HEK293T (cell line): ENCODE measurements at regions not wholly inside any gene's neighbourhood (a gene's known extent, or its start where the extent isn't known, plus 50 kb on each side); places are given as distances from the start of the nearest gene placed in this dataset.

ENCODE experiments used
- CTCF ChIA-PET: fragments of 350-600 bp; formaldehyde crosslinking; extraction: SDS; loops from one replicate; lab custom pipeline; 2021; ENCODE audit warnings: antibody characterized with exemption, inconsistent platforms; lab: Yijun Ruan, JAX
- POLR2A ChIA-PET: fragments of 350-600 bp; formaldehyde crosslinking; extraction: SDS; loops from one replicate; lab custom pipeline; 2020; ENCODE audit warnings: antibody characterized with exemption, inconsistent platforms; lab: Yijun Ruan, JAX
- DNase-seq: peaks from one replicate; pipeline ENCODE4 v3.0.0; 2012; ENCODE audit warnings: mixed read lengths; ENCODE audit errors: extremely low spot score
- ARNT ChIP-seq: fragments of 450-650 bp; IDR thresholded peaks from 2 replicates; pipeline ENCODE4 v1.6.1; 2017; ENCODE audit warnings: mild to moderate bottlenecking
- BHLHE40 ChIP-seq: fragments of 450-650 bp; IDR thresholded peaks from 2 replicates; pipeline ENCODE4 v1.6.1; 2016; ENCODE audit warnings: mild to moderate bottlenecking, moderate library complexity, borderline replicate concordance
- CTBP1 ChIP-seq: fragments of 450-650 bp; IDR thresholded peaks from 2 replicates; pipeline ENCODE4 v1.6.1; 2016; ENCODE audit warnings: borderline replicate concordance
- ELF4 ChIP-seq: fragments of 450-650 bp; IDR thresholded peaks from 2 replicates; pipeline ENCODE4 v1.6.1; 2017; ENCODE audit warnings: antibody characterized with exemption
- FOXA1 ChIP-seq: fragments of 450-650 bp; IDR thresholded peaks from 2 replicates; pipeline ENCODE4 v1.6.1; 2016; ENCODE audit warnings: mild to moderate bottlenecking
- FOXK2 ChIP-seq: fragments of 450-650 bp; IDR thresholded peaks from 2 replicates; pipeline ENCODE4 v1.6.1; 2016; ENCODE audit warnings: mild to moderate bottlenecking
- FOXM1 ChIP-seq: fragments of 450-650 bp; IDR thresholded peaks from 2 replicates; pipeline ENCODE4 v1.6.1; 2017; ENCODE audit warnings: mild to moderate bottlenecking, borderline replicate concordance
- HDGF ChIP-seq: fragments of 450-650 bp; IDR thresholded peaks from 2 replicates; pipeline ENCODE4 v1.6.1; 2017; ENCODE audit warnings: antibody characterized with exemption, borderline replicate concordance
- L3MBTL2 ChIP-seq: fragments of 450-650 bp; conservative IDR thresholded peaks from 2 replicates; pipeline ENCODE4 v1.6.1; 2016; ENCODE audit warnings: mild to moderate bottlenecking
- LEF1 ChIP-seq: fragments of 450-650 bp; IDR thresholded peaks from 2 replicates; pipeline ENCODE4 v1.6.1; 2017; ENCODE audit warnings: mild to moderate bottlenecking, borderline replicate concordance
- NFRKB ChIP-seq: fragments of 450-650 bp; IDR thresholded peaks from 2 replicates; pipeline ENCODE4 v1.6.1; 2016; ENCODE audit warnings: mild to moderate bottlenecking, moderate library complexity
- SP1 ChIP-seq: fragments of 450-650 bp; IDR thresholded peaks from 2 replicates; pipeline ENCODE4 v1.6.1; 2017
- SUZ12 ChIP-seq: fragments of 450-650 bp; IDR thresholded peaks from 2 replicates; pipeline ENCODE4 v1.6.1; 2016; ENCODE audit warnings: mild to moderate bottlenecking
- TARDBP ChIP-seq: fragments of 450-650 bp; IDR thresholded peaks from 2 replicates; pipeline ENCODE4 v1.6.1; 2016
- ZNF384 ChIP-seq: fragments of 450-650 bp; IDR thresholded peaks from 2 replicates; pipeline ENCODE4 v1.6.1; 2016
- TF ChIP-seq, protein P1 (sequence below): fragments of 450-650 bp; IDR thresholded peaks from 2 replicates; pipeline ENCODE4 v1.6.1; 2016

DNA sequence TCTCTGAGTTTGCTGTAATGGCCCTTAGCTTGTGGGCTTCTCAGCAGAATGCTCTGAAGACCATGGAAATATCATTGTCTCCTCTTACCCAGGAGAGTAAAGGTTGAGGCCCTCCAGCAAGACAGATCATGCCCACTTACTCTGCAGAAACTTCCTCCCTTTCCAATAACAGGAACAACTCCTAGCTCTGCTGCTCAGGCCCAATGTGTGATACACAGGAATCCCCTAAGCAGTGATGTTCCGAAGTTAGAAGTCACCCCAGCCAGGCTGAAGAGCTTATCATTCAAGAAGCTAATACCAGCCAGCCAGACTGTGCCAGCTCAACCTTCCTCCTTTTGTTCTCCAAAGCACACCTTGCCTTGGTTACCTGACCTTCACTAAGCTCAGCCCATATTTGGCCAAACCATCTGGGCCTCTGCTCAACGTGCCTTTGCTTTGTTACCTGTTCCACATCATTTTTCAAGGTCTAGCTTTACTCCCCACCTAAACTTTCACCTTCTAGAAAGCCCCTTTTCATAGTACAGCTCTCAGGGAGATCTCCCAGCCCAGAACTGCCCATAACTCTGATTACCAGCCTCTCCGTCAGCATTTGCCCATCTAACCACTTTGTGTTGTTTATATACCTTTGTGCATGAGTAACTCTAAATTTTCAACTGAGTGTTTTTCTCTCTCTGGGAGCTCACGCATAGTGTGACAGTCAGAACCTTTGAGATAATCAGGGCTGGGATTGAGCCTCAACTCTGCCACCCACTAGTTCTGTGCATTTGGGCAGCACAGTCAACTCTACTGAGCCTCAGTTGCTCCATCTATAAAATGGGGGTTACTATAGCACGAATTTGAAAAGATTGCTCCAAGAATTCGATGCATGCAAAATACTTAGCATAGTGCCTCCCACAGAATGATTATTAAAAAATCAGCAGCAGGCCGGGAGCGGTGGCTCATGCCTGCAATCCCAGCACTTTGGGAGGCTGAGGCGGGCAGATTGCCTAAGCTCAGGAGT, 107.6 kb upstream of the CPEB4 start:
- no peak for DNase-seq
- CTCF ChIA-PET, result no interaction called here
- POLR2A ChIA-PET, result interaction anchor here (0.7 to 1.2 kb wide), 2 partner anchors 9 to 25 kb away, joined by 3 read pairs; no protein-coding TSS in a partner anchor
- TF ChIP-seq L3MBTL2, result no peak

DNA sequence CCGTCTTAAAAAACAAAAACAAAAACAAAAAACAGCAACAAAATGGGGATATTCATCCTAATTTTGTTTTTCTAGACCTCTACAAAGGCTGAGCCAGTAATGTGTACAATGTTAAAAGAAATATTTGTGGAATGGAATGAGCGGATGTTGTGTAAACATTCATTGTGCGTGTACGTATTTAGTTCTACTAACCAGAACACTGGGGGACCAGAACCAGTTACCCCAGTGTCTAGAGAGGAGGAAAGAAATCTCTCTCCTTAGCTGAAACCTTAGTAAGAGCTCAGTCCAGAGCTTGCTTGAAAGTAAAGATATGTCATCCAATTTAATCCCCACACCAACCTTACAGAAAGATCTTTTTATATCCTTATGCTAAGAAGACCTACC, 106.7 kb upstream of the CPEB4 start:
- no peak for TF ChIP-seq LEF1
- TF ChIP-seq SUZ12, result no peak
- TF ChIP-seq, protein P1, sequence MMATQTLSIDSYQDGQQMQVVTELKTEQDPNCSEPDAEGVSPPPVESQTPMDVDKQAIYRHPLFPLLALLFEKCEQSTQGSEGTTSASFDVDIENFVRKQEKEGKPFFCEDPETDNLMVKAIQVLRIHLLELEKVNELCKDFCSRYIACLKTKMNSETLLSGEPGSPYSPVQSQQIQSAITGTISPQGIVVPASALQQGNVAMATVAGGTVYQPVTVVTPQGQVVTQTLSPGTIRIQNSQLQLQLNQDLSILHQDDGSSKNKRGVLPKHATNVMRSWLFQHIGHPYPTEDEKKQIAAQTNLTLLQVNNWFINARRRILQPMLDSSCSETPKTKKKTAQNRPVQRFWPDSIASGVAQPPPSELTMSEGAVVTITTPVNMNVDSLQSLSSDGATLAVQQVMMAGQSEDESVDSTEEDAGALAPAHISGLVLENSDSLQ, result no peak
- no peak for TF ChIP-seq ELF4
- TF ChIP-seq NFRKB, result no peak
- no peak for TF ChIP-seq TARDBP
- no peak for TF ChIP-seq ZNF384
- TF ChIP-seq ARNT, result no peak
- TF ChIP-seq CTBP1, result no peak
- no peak for TF ChIP-seq FOXK2
- TF ChIP-seq FOXA1, result no peak
- TF ChIP-seq BHLHE40, result no peak
- no peak for TF ChIP-seq FOXM1
- no peak for TF ChIP-seq L3MBTL2
- no peak for TF ChIP-seq SP1
- ChIA-PET POLR2A (interaction anchor here (0.7 kb wide), 1 partner anchor 24 kb away, joined by 3 read pairs; no protein-coding TSS in a partner anchor), CTCF (no interaction called here)
- DNase-seq, result no peak

DNA sequence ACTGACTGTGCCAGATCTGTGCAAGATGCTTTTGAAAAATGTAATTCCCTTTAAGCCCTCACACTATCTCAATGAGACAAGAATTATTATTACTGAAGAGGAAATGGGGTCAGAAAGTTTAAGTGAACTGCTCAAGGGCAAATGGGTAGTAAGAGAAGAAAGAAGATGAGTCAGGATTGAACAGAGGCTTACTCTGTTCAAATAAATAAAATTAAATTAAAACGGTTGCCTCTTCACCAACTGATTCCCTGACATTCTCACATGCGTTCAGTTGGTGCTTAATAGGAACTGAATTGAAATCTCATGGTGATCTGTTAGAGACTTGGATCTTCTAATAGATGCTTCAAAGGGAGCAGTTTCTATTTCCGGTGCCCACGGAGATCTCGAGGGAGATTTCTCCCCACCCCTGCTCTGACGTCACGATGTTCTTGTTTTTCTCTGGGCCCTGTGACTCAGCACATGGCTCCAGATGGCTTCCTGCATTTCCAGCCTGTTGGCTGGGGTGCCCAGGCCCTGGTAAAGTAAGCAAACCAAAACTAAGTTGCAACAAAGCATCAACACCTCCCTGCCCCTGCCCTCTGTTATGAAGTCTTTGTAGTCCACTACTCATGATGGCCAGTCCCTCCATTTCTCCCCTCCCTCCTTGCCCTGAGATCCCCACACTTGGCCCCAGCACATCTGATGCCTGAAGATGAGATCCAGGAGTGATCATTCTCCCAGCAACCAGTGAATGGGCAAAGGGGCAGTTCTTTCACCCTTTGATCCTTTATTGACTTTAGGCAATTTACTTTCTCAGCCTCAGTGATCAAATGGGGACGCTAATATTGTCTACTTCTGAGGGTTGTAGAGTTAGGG, 106.1 kb upstream of the CPEB4 start:
- ChIA-PET CTCF (no interaction called here), POLR2A (no interaction called here)
- TF ChIP-seq FOXA1 (peak; percentile 10; the same call in 1 of the 2 replicates), FOXK2 (no peak)
- no peak for DNase-seq

DNA sequence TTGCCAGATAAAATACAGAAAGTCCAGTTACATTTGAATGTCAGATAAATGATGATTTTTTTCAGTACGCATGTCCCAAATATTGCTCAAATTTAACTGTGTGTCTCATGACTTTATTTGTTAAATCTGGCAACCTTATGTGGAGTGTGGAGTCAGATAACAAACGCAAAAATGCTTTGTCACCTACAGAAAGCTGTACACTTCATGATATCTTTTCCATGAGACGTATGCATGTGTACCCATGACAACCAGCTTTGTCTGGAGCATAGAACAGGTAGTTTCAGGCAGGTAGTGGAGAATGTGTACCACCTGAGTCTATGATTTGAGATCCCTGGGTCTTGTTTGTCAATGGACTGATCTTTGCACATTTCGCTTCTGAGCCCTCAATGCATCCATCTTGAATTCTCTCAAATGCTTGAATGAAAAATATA, 105.5 kb upstream of the CPEB4 start:
- no peak for DNase-seq
- ChIA-PET POLR2A (no interaction called here), CTCF (no interaction called here)
- TF ChIP-seq CTBP1, result no peak
- no peak for TF ChIP-seq SP1
- no peak for TF ChIP-seq FOXM1
- no peak for TF ChIP-seq BHLHE40
- TF ChIP-seq FOXK2, result no peak
- no peak for TF ChIP-seq ARNT
- no peak for TF ChIP-seq FOXA1
- no peak for TF ChIP-seq NFRKB
- TF ChIP-seq HDGF, result no peak
- TF ChIP-seq LEF1, result no peak
- no peak for TF ChIP-seq SUZ12
- TF ChIP-seq TARDBP, result no peak
- no peak for TF ChIP-seq ELF4
- no peak for TF ChIP-seq ZNF384
- no peak for TF ChIP-seq L3MBTL2
- TF ChIP-seq, protein P1, result no peak

DNA sequence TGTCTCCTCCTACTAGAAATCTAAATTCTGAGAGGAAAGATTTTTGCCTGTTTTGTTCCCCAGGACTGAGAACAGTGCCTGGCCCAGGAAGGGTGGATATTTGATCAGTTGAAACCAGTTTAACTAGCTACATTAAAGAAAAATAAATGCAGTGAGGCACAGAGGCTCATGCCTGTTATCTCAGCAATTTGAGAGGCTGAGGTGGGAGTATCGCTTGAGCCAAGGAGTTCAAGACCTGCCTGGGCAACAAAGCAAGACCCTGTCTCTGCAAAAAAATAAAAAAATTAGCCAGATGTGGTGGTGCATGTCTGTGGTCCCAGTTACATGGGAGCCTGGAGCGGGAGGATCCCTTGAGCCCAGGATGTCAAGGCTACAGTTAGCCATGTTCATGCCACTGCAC, 104.8 kb upstream of the CPEB4 start:
- POLR2A ChIA-PET, result no interaction called here
- CTCF ChIA-PET, result no interaction called here
- TF ChIP-seq HDGF, result no peak
- no peak for DNase-seq

DNA sequence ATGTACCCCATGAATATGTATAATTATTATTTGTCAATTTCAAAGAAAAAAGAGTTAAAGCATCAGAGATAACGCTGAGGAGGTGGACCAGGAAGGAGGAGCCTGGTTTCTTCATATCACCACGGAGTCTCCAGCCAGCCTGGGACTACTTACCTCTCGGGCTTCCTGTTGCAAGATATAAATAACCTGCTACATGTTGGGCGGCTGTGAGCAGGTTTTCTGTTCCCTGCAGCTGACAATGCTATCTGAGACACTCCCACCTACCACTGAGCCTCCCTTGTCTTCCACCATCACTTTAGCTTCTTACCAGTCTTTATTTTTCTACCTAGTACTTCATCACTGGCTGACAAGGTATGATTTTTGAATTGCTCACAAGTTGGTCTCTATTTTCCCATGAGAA, 102.7 kb upstream of the CPEB4 start:
- CTCF ChIA-PET, result no interaction called here
- POLR2A ChIA-PET, result no interaction called here
- DNase-seq, result no peak
- TF ChIP-seq CTBP1, result no peak
- TF ChIP-seq NFRKB, result no peak

DNA sequence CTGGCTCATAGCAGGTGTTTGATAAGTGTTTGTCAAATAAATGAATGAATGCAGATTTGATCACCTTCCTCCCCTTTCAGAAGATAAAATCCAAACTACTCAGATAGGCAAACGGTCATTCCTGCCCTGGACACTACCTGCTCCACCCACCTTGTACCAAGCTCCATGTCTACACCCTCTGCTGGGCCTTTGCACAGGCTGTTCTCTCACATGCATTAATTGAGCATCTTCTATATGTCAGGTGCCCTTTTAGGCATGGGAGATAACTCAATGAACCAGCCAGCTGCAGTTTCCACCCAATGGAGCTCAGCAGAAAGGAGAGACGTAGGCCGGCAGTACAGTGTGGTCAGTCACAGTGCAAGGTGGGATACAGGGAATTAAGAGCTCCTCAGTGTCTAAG, 102.3 kb upstream of the CPEB4 start:
- CTCF ChIA-PET, result no interaction called here
- DNase-seq, result no peak
- POLR2A ChIA-PET, result no interaction called here
- TF ChIP-seq FOXA1, result no peak
- no peak for TF ChIP-seq ELF4
- TF ChIP-seq FOXK2, result no peak
- no peak for TF ChIP-seq SP1
- TF ChIP-seq ARNT, result no peak
- TF ChIP-seq NFRKB, result no peak
- no peak for TF ChIP-seq SUZ12
- no peak for TF ChIP-seq FOXM1
- no peak for TF ChIP-seq HDGF
- TF ChIP-seq, protein P1, result no peak
- no peak for TF ChIP-seq TARDBP
- TF ChIP-seq BHLHE40, result no peak
- no peak for TF ChIP-seq CTBP1
- no peak for TF ChIP-seq ZNF384
